GM18951 (cell line): ENCODE measurements at regions not wholly inside any gene's neighbourhood (a gene's known extent, or its start where the extent isn't known, plus 50 kb on each side); places are given as distances from the start of the nearest gene placed in this dataset.
"Not testable (repeated sequence)": the region's sequence is repeated elsewhere in the genome, so short reads cannot be mapped to it uniquely, and the experiment has no call there.

ENCODE experiments used
- POLR2A ChIP-seq: IDR thresholded peaks from 4 replicates; pipeline ENCODE4 v1.6.1; 2011; ENCODE audit warnings: mild to moderate bottlenecking; ENCODE audit not compliant: insufficient read length, insufficient read depth; ENCODE audit errors: extremely low read depth
- in situ Hi-C: fragments of 300-500 bp; cut with MboI; formaldehyde crosslinking; loops from one replicate; pipeline ENCODE4 v1.12.0; 2022; ENCODE audit warnings: low sequenced_read_pairs, mixed read lengths, inconsistent platforms; ENCODE audit not compliant: unreplicated experiment

DNA sequence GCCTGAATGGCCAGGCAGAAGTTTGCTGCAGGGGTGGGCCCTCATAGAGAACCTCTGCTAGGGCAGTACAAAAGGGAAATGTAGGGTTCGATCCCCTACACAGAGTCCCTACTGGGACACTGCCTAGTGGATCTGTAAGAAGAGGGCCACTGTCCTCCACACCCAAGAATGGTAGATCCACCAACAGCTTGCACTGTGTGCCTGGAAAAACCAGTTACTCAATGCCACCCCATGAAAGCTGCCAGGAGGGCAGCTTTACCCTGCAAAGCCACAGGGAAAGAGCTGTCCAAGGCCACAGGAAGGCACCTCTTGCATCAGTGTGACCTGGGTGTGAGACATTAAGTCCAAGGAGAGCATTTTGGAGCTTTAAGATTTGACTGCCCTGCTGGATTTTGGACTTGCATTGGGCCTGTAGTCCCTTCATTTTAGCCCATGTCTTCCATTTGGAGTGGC, 781.6 kb downstream of the TRAM1L1 start:
- in situ Hi-C loops, result no loop called here
- no peak for TF ChIP-seq POLR2A

DNA sequence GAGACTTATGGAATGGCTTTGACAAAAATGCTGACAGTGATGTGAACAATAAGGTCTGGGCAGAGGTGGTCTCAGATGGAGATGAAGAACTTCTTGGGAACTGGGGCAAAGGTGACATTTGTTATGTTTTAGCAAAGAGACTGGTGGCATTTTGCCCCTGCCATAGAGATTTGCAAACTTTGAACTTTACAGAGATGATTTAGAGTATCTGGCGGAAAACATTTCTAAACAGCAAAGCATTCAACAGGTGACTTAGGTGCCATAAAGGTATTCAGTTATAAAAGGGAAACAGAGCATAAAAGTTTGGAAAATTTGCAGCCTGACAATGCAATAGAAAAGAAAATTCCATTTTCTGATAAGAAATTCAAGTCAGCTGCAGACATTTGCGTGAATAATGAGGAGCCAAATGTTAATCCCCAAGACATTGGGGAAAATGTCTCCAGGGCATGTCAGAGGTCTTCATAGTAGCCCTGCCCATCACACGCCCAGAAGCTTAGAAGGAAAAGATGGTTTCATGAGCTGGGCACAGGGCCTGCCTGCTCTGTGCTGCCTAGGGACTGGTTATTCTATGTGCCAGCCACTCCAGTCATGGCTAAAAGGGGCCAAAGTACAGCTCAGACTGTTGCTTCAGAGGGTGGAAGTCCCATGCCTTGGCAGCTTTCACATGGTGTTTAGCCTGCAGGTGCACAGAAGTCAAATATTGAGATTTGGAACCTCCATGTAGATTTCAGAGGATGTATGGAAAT, 782.2 kb downstream of the TRAM1L1 start:
- no peak for TF ChIP-seq POLR2A
- in situ Hi-C loops, result no loop called here

DNA sequence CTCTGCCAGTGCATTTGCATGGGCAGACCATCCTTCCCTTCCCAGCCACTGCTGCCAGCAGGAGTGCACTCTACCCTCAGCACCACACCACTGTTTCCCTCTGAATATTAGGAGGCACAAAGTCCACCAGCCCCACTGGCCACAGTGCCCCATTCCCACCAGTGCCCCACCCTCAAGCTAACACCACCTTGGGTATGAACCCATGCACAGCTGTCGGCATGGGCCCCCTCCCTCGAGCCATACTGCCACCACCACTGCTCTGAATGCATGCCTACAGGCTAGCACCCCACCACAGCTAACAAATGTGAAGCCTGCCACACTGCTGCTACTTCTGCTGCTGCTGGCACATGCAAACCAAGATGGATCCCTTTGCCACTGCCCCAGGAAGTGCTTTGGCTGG, 810.4 kb downstream of the TRAM1L1 start:
- in situ Hi-C loops, result no loop called here
- TF ChIP-seq POLR2A, result no peak

DNA sequence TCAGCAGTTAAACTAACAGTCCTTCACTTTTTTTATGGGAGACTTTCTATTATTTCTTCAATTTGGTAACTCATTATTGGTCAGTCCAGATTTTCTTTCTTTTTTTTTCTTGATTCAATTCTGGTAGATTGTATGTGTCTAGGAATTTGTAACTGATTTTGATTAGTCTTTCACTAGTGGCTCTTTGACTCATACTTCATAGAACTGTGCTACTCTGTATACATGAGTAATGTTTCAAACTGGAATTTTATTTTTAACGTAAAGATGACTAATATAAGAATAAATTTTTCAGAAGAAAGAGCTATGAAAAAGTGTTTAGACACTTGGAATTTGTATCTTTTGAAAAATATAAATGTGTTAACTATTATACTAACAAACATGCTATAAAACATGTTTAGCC, 813.0 kb downstream of the TRAM1L1 start:
- in situ Hi-C loops, result no loop called here
- TF ChIP-seq POLR2A, result no peak

DNA sequence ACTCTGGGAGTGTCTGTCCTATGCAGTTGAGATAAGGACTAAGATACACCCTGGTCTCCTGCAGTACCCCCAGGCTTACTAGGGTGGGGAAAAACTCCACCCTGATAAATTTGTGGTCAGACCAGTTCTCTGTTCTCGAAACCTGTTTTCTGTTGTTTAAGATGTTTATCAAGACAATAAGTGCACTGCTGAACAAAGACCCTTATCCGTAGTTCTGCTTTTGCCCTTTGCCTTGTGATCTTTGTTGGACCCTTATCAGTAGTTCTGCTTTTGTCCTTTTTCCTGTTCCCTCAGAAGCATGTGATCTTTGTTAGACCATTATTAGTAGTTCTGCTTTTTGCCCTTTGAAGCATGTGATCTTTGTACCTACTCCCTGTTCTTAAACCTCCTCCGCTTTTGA, 824.4 kb downstream of the TRAM1L1 start:
- in situ Hi-C loops, result not testable (repeated sequence)

DNA sequence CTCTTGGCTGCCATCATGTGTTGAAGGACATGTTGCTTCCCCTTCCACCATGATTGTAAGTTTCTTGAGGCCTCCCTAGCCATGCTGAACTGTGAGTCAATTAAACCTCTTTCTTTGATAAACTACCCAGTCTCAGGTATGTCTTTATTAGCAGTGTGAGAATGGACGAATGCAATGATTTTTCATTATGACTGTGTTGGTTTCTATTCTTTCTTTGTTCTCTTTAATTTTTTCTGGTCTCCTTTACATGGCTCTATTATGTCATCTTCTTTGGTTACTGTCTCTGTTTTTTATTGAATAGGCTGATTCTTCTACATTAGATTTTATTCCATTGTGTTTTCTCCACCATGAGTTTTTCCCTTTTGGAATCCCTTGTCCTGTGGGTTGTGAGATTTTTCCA, 840.6 kb downstream of the TRAM1L1 start:
- in situ Hi-C loops, result no loop called here
- no peak for TF ChIP-seq POLR2A

DNA sequence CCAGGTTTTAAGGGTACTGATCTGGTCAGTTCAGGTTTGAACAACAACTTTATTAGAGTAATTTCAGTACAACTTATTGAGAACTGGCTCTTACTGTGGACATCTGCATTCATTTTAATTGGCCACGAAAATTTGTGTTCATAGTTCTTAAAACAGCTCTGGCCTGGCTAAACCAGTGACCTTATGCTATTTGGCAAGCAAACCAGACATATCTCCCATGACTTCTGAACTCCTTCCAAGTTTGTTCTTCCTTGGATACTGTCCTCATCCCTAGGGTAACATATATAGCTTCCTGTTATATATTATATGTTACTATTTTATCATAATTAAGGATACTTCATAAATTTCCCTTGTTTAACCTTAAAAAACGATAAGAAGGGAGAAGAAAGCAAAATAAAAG, 841.9 kb downstream of the TRAM1L1 start:
- TF ChIP-seq POLR2A, result no peak
- in situ Hi-C loops, result no loop called here

DNA sequence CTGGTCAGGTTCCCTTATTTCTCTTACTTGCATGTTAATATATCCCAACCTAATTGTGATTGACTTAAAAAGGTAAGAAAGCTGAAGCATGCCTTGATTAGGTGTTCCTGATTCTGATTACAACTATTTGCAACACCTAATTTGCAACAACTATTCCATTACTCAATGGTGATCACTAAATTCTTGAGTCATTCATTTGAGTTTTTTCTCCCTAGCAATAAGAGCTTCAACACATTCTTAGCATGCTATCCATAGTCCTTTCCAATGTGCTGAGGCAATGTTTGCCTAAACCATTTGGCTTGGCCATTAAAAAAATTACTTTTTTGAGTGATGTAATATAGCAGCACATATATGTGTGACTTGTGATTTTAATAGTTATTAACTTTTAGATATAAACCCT, 851.4 kb downstream of the TRAM1L1 start:
- no peak for TF ChIP-seq POLR2A
- in situ Hi-C loops, result no loop called here

DNA sequence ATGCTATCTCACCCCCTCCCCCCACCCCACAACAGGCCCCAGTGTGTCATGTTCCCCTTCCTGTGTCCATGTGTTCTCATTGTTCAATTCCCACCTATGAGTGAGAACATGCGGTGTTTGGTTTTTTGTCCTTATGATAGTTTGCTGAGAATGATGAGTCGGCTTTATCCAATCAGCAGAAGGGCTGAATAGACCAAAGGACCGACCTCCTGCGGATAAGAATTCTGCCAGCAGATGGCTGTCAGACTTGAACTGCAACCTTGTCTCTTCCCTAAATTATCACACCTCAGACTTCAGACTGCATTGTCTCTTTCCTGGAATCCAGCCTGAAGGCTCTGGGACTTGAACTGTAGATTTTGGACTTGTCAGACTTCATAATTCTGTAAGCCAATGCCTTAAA, 853.4 kb downstream of the TRAM1L1 start:
- in situ Hi-C loops, result not testable (repeated sequence)

DNA sequence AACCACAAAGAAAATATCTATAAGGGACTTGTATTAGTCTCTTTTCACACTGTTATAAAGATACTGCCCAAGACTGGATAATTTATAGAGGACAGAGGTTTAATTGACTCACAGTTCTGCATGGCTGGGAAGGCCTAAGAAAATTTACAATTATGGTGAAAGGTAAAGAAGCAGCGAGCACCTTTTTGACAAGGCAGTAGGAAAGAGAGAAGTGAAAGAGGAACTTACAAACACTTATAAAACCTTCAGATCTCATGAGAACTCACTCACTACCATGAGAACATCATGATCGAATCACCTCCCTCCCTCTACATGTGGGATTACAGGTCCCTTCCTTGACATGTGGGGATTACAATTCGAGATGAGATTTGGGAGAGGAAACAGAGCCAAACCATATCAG, 856.0 kb downstream of the TRAM1L1 start:
- no peak for TF ChIP-seq POLR2A
- in situ Hi-C loops, result no loop called here

DNA sequence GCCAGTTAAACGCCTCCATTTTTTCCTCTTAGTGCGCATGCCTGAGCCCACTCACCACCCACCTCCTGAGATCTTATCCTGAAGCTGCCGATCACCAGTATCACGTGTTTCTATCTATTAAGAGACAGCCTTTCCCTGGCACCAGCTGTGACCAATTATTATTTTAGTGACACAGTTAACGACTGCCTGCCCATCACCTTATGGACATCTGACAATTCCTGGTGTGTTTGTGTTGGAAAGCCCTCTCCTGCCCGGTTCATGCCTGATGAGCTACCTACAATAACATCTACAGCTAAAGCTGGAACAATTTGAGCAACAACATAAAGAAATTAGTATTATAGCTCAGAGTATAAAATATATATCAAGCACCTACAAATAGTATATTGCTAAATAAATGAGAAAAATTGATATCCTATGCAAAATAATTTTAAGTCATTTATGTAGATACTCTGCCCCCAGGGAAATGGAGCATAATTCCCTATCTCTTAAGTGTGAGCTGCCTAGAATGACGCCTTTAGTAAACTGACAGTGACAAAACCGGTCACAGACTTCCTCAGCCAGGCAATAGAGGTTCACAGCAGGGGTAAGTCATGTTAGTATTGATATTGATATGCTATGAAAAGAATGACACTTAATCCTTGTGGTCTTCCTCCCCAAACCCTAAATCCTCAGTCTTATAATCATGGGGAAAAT, 862.2 kb downstream of the TRAM1L1 start:
- TF ChIP-seq POLR2A, result no peak
- in situ Hi-C loops, result no loop called here

DNA sequence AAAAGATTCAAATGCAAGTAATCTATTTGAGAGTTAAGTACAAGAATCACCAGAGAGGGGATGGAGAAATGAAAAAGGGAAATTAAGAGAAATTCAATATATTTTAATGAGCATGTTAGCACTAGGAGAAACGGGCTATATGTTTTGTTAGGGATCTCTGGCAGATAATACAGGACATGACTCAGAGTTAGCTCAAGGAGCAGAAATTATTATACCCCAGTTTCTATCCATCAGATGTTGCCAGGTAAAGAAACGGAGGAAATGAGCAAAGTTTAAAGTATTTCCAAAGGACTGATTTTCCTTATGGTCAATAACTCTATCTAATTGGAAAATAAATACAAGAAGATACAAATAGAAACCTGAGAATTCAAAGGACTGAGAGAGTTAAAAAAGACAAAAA, 867.6 kb downstream of the TRAM1L1 start:
- no peak for TF ChIP-seq POLR2A
- in situ Hi-C loops, result no loop called here

DNA sequence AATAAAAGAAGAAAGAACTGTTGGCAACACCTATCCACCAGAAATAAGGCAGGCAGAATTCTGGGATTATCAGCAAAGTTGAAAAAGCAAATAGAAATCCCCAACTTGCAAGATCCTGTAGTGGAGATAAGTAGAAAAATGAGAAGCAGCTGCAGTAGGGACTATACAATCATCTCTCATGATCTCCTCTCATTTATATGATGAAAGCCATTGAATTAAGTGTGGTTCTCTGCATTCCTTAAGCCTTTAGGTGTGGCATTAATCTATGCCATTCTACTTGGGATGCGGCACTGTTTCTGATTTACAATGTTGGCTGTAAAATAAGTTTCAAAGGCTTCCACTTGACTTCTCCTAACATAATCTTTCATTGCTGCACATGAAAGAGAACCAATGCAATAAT, 869.8 kb downstream of the TRAM1L1 start:
- no peak for TF ChIP-seq POLR2A
- in situ Hi-C loops, result no loop called here

DNA sequence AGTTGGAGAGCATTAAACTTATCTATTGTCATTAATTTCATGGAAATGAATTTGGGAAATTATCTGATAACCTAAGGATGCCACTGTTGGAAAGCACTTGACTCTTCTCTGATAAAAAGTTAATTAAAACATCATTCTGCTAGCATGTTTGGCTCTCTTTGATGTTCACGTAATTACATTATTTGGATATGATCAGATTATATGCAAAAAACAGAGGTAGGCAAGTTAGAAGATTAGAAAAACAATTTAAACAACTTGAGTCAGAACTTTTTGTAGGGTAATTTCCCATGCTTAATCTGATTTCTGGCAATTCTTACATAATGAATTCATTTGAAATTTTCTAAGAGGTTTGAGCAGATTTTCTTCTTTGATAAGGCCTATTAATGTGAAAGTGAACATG, 882.9 kb downstream of the TRAM1L1 start:
- TF ChIP-seq POLR2A, result no peak
- in situ Hi-C loops, result no loop called here

DNA sequence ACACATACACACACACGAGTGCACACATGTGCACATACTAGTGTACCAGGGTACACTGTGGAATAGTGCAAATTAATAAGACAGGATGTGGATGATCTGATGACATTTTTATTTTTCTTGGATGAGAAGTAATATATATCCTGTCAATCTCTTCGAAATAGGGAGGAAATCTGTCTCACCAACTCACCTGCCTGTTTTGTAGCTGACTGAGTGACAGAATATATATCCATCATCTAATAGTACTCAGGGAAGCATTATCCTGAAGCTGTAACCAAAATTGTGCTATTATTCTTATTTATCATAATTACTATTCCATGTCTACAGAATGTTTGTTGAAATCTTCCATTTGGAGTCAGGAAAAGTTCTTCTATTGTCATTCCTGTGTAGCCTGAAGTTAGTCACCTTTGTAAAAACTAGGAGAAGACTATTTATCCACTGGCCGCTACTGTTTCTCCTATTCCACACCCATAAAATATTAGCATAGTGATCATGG, 888.0 kb downstream of the TRAM1L1 start:
- TF ChIP-seq POLR2A, result no peak
- in situ Hi-C loops, result no loop called here

DNA sequence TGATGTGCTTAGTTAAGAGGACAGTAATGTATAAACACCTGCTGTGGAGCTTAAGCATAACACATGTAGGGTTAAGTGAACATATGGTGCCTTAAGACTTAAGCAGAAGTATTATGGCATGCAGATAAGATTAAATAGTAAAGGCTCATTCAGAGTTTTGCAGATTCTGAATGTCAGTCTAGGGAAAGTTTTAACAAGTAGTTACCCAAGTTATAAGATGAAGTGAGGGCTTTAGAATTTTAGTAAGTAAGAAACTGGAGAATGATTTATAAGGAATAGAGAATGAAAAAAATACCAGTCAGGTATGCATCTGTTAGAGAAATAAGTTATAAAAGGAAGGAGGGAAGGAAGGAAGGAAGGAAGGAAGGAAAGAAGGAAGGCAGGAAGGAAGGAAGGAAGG, 902.1 kb downstream of the TRAM1L1 start:
- TF ChIP-seq POLR2A, result no peak
- in situ Hi-C loops, result no loop called here
